M059J (cell line): ENCODE measurements at regions not wholly inside any gene's neighbourhood (a gene's known extent, or its start where the extent isn't known, plus 50 kb on each side); places are given as distances from the start of the nearest gene placed in this dataset.

Source experiments
- DNase-seq: peaks from one replicate; pipeline ENCODE4 v3.0.0-alpha.2; 2012; ENCODE audit warnings: low read depth

GRCh38 chrX:15983034-15983433 lies 128.4 kb upstream of the AP1S2 start:
- no peak for DNase-seq

- no peak for DNase-seq
Measured at GRCh38 chrX:15977644-15978043, 123.0 kb upstream of the AP1S2 start.

GRCh38 chrX:15976396-15976795 lies 121.8 kb upstream of the AP1S2 start:
- DNase-seq = no peak

- no peak for DNase-seq
Measured at GRCh38 chrX:15973946-15974345, 119.3 kb upstream of the AP1S2 start.

- peak; percentile 71 for DNase-seq
Measured at GRCh38 chrX:15973299-15973698, 118.7 kb upstream of the AP1S2 start.

GRCh38 chrX:15971696-15972095 lies 117.1 kb upstream of the AP1S2 start:
- DNase-seq = no peak

GRCh38 chrX:15963858-15964257 lies 109.2 kb upstream of the AP1S2 start:
- DNase-seq = no peak

GRCh38 chrX:15960237-15960636 lies 105.6 kb upstream of the AP1S2 start:
- no peak for DNase-seq

GRCh38 chrX:15956681-15957080 lies 102.1 kb upstream of the AP1S2 start:
- DNase-seq = peak; percentile 63

GRCh38 chrX:15953801-15954200 lies 99.2 kb upstream of the AP1S2 start:
- no peak for DNase-seq

GRCh38 chrX:15952212-15952611 lies 97.6 kb upstream of the AP1S2 start:
- no peak for DNase-seq

- DNase-seq = peak; percentile 53
Measured at GRCh38 chrX:15948318-15948660, 93.7 kb upstream of the AP1S2 start.

- DNase-seq = peak; percentile 80
Measured at GRCh38 chrX:15947648-15948317, 93.2 kb upstream of the AP1S2 start.

GRCh38 chrX:15946783-15947580 lies 92.4 kb upstream of the AP1S2 start:
- peak; percentile 97 for DNase-seq

GRCh38 chrX:15943391-15943790 lies 88.8 kb upstream of the AP1S2 start:
- DNase-seq = no peak

- DNase-seq = no peak
Measured at GRCh38 chrX:15942307-15942706, 87.7 kb upstream of the AP1S2 start.

- no peak for DNase-seq
Measured at GRCh38 chrX:15939737-15940136, 85.1 kb upstream of the AP1S2 start.

GRCh38 chrX:15938072-15938471 lies 83.5 kb upstream of the AP1S2 start:
- no peak for DNase-seq

- DNase-seq = no peak
Measured at GRCh38 chrX:15931362-15931761, 76.7 kb upstream of the AP1S2 start.

GRCh38 chrX:15930585-15930984 lies 76.0 kb upstream of the AP1S2 start:
- DNase-seq = peak; percentile 62

- no peak for DNase-seq
Measured at GRCh38 chrX:15929194-15929593, 74.6 kb upstream of the AP1S2 start.

- no peak for DNase-seq
Measured at GRCh38 chrX:15926622-15927021, 72.0 kb upstream of the AP1S2 start.

GRCh38 chrX:15918003-15918402 lies 63.4 kb upstream of the AP1S2 start:
- DNase-seq = no peak

GRCh38 chrX:15916704-15917084 lies 62.1 kb upstream of the AP1S2 start:
- DNase-seq = no peak
